GM12878 (cell line): ENCODE measurements at regions not wholly inside any gene's neighbourhood (a gene's known extent, or its start where the extent isn't known, plus 50 kb on each side); places are given as distances from the start of the nearest gene placed in this dataset.

Experiments
- ATAC-seq: fragments of 200-7000 bp; cut with Tn5 transposase; 3 replicates; pipeline ENCODE4 v1.9.1; 2020; ENCODE audit warnings: mild to moderate bottlenecking, moderate library complexity
- BruUV-seq: library from RNA; stranded (reverse); fragments of 400-500 nt; replicated peaks from 2 replicates; lab custom pipeline; 2021; lab: Mats Ljungman, UMichigan
- CTCF ChIA-PET: fragments of 300-600 bp; sonication (Branson Sonifier 250); formaldehyde crosslinking; extraction: SDS; loops from one replicate; lab custom pipeline; 2021; ENCODE audit warnings: inconsistent platforms; lab: Yijun Ruan, JAX
- POLR2A ChIA-PET: fragments of 350-600 bp; formaldehyde crosslinking; extraction: SDS; loops from one replicate; lab custom pipeline; 2021; ENCODE audit warnings: inconsistent platforms; lab: Charles Lee
- RAD21 ChIA-PET: fragments of 300-600 bp; sonication (Branson Sonifier 250); formaldehyde crosslinking; loops from one replicate; lab custom pipeline; 2023; ENCODE audit warnings: antibody characterized with exemption; ENCODE audit not compliant: unreplicated experiment; lab: Charles Lee
- SMC1A ChIA-PET: fragments of 300-600 bp; sonication (Branson Sonifier 250); formaldehyde crosslinking; loops from one replicate; lab custom pipeline; 2023; ENCODE audit not compliant: unreplicated experiment, uncharacterized antibody; lab: Charles Lee
- DNase-seq: peaks from one replicate; pipeline ENCODE4 v3.0.0-alpha.2; 2011; ENCODE audit warnings: low read depth, low spot score
- FAIRE-seq: peaks from 3 replicates; lab custom pipeline; 2011; peaks lifted over from hg19 to GRCh38; lab: Jason Lieb, UNC
- H2AFZ ChIP-seq: 2 replicates; pipeline ENCODE4 v1.6.0; 2011; ENCODE audit warnings: low read depth, low read length, control low read depth; ENCODE audit not compliant: control insufficient read depth
- H3K27ac ChIP-seq: 2 replicates; pipeline ENCODE4 v1.5.1; 2011; ENCODE audit warnings: control low read depth; ENCODE audit not compliant: control insufficient read depth, insufficient read depth
- H3K27me3 ChIP-seq, 2 experiments: replicated peaks in 1 of 2; 2 replicates each; pipeline versions ENCODE4 v1.6.0 to v1.6.1; 2011; ENCODE audit warnings: low read length in 1 of 2; ENCODE audit not compliant: control insufficient read depth in 2 of 2, insufficient read depth in 2 of 2
- H3K36me3 ChIP-seq, 2 experiments: 2 replicates each; pipeline ENCODE4 v1.5.1; 2011; ENCODE audit warnings: low read length in 1 of 2; ENCODE audit not compliant: control insufficient read depth in 2 of 2, insufficient read depth in 2 of 2
- H3K4me1 ChIP-seq: 2 replicates; pipeline ENCODE4 v1.6.1; 2011; ENCODE audit warnings: mild to moderate bottlenecking, low read length, moderate library complexity, mixed read lengths; ENCODE audit not compliant: control insufficient read depth, insufficient read depth
- H3K4me2 ChIP-seq: 2 replicates; pipeline ENCODE4 v1.6.0; 2011; ENCODE audit warnings: control low read depth; ENCODE audit not compliant: control insufficient read depth, insufficient read depth
- H3K4me3 ChIP-seq: fragments of 200-600 bp; sonication (generic); 2 replicates; pipeline ENCODE4 v1.5.1; 2016
- H3K79me2 ChIP-seq: 2 replicates; pipeline ENCODE4 v1.6.0; 2011; ENCODE audit warnings: low read length; ENCODE audit not compliant: control insufficient read depth, insufficient read depth
- H3K9ac ChIP-seq: 2 replicates; pipeline ENCODE4 v1.8.0; 2011; ENCODE audit warnings: low read length, control low read depth, mixed read lengths; ENCODE audit not compliant: control insufficient read depth, insufficient read depth
- H3K9me3 ChIP-seq: replicated peaks from 3 replicates; pipeline ENCODE4 v1.5.1; 2011; ENCODE audit warnings: mild to moderate bottlenecking, low read length; ENCODE audit not compliant: control insufficient read depth, insufficient read depth
- H4K20me1 ChIP-seq: 2 replicates; pipeline ENCODE4 v1.6.0; 2011; ENCODE audit not compliant: control insufficient read depth, insufficient read depth
- CHD1 ChIP-seq: IDR thresholded peaks from 2 replicates; pipeline ENCODE4 v1.6.1; 2012; ENCODE audit warnings: low read depth, low read length, improper control_type of control experiment
- EP300 ChIP-seq, 2 experiments: fragments of 150-350 bp in 1 of 2; IDR thresholded peaks; 2 replicates each; pipeline ENCODE4 v1.6.1; 2011 to 2012; ENCODE audit warnings: low read depth in 2 of 2, low read length in 2 of 2, borderline replicate concordance in 1 of 2, improper control_type of control experiment in 1 of 2, inconsistent platforms in 1 of 2; ENCODE audit not compliant: control insufficient read depth in 1 of 2
- IKZF1 ChIP-seq: fragments of 450-650 bp; conservative IDR thresholded peaks from 2 replicates; pipeline ENCODE4 v1.6.1; 2017; ENCODE audit warnings: antibody characterized with exemption, mild to moderate bottlenecking
- KAT2A ChIP-seq: conservative IDR thresholded peaks from 2 replicates; pipeline ENCODE4 v1.6.1; 2011; ENCODE audit warnings: low read depth, low read length; ENCODE audit not compliant: control insufficient read depth
- KDM1A ChIP-seq: fragments of 200-600 bp; sonication (generic); IDR thresholded peaks from 2 replicates; pipeline ENCODE4 v1.6.1; 2016; ENCODE audit warnings: borderline replicate concordance
- NFIC ChIP-seq: IDR thresholded peaks from 2 replicates; pipeline ENCODE4 v1.6.1; 2012; ENCODE audit warnings: low read depth, mild to moderate bottlenecking, inconsistent platforms, low read length, moderate library complexity
- PKNOX1 ChIP-seq: fragments of 450-650 bp; IDR thresholded peaks from 2 replicates; pipeline ENCODE4 v1.6.1; 2016; ENCODE audit warnings: mild to moderate bottlenecking
- SP1 ChIP-seq: IDR thresholded peaks from one replicate; pipeline ENCODE4 v1.6.1; 2011; ENCODE audit warnings: low read depth, low read length
- SUPT20H ChIP-seq: IDR thresholded peaks from 2 replicates; pipeline ENCODE4 v1.6.1; 2011; ENCODE audit warnings: low read depth, mild to moderate bottlenecking, low read length, moderate library complexity, borderline replicate concordance; ENCODE audit not compliant: control insufficient read depth
- ZSCAN29 ChIP-seq: fragments of 450-650 bp; IDR thresholded peaks from 2 replicates; pipeline ENCODE4 v1.6.1; 2017; ENCODE audit warnings: mild to moderate bottlenecking, moderate library complexity
- WGBS: methylation state at CpG from one replicate; pipeline ENCODE4 v1.1.6; 2016; ENCODE audit warnings: low lambda C conversion rate; ENCODE audit not compliant: insufficient replicate concordance, insufficient coverage; ENCODE audit errors: missing lambda C conversion rate; 5-methylcytosine and 5-hydroxymethylcytosine counted together
- in situ Hi-C: fragments of 300-500 bp; cut with MboI; formaldehyde crosslinking; loops from 9 replicates; pipeline ENCODE4 v1.14.3; 2018; ENCODE audit warnings: mixed read lengths
- intact Hi-C: fragments of 100-400 bp; cut with micrococcal nuclease; formaldehyde crosslinking; loops from one replicate; pipeline ENCODE4 v1.14.2; 2022; ENCODE audit not compliant: unreplicated experiment
- TF ChIP-seq, protein P1 (sequence below): fragments of 150-350 bp; IDR thresholded peaks from 2 replicates; pipeline ENCODE4 v1.6.1; 2016; ENCODE audit warnings: low read depth, low read length

DNA sequence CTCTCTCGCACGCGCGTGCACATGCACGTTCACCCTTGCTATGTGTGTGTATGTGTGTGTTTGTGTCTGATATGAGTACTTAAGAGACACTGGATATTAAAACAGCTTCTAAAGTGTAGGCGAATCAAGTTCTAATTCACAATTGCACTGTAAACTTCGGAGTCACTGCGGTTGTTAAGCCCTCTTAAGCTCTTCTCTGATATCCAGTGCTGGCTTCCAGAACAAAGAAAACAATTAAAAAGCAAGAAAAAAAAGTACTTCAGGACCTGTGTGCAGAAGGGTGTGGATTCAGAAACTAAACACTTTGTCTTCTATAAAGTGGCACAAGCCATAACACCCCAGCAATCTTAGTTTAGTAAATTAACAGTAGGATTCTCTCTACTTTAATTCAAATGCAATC, 300.2 kb downstream of the PCDH7 start:
- ATAC-seq (no peak), FAIRE-seq (no peak), DNase-seq (no peak)
- whole genome bisulfite sequencing = 51% methylated on average over 8 of the region's 8 CpGs
- Histone ChIP-seq H3K27ac (no peak overlapping the region), H3K4me3 (no peak overlapping the region), H4K20me1 (no peaks in the 10 kb centered on the region), H3K4me2 (no peak overlapping the region), H3K36me3 (no peaks in the 10 kb centered on the region), H3K9ac (no peak overlapping the region), H3K27me3 (no peaks in the 10 kb centered on the region), H2AFZ (no peak overlapping the region), H3K79me2 (no peaks in the 10 kb centered on the region), H3K4me1 (no peaks in the 10 kb centered on the region), H3K9me3 (no peaks in the 10 kb centered on the region)
- BruUV-seq = no TSS peak
- no peak for TF ChIP-seq IKZF1
- ChIA-PET POLR2A (no interaction called here), RAD21 (no interaction called here), CTCF (no interaction called here), SMC1A (no interaction called here)
- in situ Hi-C loops = no loop called here
- intact Hi-C loops = no loop called here

DNA sequence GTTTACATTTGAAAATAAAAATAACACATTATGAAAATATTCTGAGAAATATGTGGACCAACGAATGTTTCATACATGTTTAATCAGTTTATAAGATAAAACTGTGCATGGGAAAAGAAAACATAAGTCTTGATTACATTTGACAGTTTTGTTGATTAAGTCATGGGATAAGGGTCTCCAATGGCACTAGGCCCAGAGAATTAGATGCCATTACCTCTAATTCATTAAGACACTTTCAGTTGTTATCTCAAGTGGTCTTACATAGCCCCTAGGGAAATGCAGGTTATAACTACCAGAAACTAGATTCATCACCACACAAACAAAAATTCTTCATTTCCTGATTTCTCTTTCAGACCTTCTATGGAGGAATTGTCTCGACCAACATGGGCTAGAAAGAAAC, 300.8 kb downstream of the PCDH7 start:
- H3K9me3 ChIP-seq = no peaks in the 10 kb centered on the region
- no peaks in the 10 kb centered on the region for H3K36me3 ChIP-seq
- ChIA-PET CTCF (no interaction called here), POLR2A (no interaction called here), RAD21 (no interaction called here), SMC1A (no interaction called here)
- H3K79me2 ChIP-seq = no peaks in the 10 kb centered on the region
- no peak overlapping the region for H3K9ac ChIP-seq
- no peaks in the 10 kb centered on the region for H3K27me3 ChIP-seq
- no peak overlapping the region for H2AFZ ChIP-seq
- DNase-seq = no peak
- in situ Hi-C loops (no loop called here), intact Hi-C loops (no loop called here)
- no peak overlapping the region for H3K4me2 ChIP-seq
- H4K20me1 ChIP-seq = no peaks in the 10 kb centered on the region
- no peak overlapping the region for H3K27ac ChIP-seq
- no peak overlapping the region for H3K4me3 ChIP-seq
- peak; percentile 57 for ATAC-seq
- FAIRE-seq = no peak
- 8% methylated on average over 2 of the region's 2 CpGs for WGBS
- BruUV-seq = no TSS peak
- H3K4me1 ChIP-seq = no peaks in the 10 kb centered on the region
- TF ChIP-seq ZSCAN29 (no peak), NFIC (no peak), CHD1 (no peak), EP300 (IDR thresholded peaks at IDR 0.05; ENCODE audit: borderline replicate concordance in 1 of 2, control insufficient read depth in 1 of 2, low read depth in 2 of 2, low read length in 2 of 2) (no peak), KAT2A (no peak), SUPT20H (no peak), KDM1A (no peak), PKNOX1 (no peak), SP1 (no peak)
- TF ChIP-seq, protein P1, sequence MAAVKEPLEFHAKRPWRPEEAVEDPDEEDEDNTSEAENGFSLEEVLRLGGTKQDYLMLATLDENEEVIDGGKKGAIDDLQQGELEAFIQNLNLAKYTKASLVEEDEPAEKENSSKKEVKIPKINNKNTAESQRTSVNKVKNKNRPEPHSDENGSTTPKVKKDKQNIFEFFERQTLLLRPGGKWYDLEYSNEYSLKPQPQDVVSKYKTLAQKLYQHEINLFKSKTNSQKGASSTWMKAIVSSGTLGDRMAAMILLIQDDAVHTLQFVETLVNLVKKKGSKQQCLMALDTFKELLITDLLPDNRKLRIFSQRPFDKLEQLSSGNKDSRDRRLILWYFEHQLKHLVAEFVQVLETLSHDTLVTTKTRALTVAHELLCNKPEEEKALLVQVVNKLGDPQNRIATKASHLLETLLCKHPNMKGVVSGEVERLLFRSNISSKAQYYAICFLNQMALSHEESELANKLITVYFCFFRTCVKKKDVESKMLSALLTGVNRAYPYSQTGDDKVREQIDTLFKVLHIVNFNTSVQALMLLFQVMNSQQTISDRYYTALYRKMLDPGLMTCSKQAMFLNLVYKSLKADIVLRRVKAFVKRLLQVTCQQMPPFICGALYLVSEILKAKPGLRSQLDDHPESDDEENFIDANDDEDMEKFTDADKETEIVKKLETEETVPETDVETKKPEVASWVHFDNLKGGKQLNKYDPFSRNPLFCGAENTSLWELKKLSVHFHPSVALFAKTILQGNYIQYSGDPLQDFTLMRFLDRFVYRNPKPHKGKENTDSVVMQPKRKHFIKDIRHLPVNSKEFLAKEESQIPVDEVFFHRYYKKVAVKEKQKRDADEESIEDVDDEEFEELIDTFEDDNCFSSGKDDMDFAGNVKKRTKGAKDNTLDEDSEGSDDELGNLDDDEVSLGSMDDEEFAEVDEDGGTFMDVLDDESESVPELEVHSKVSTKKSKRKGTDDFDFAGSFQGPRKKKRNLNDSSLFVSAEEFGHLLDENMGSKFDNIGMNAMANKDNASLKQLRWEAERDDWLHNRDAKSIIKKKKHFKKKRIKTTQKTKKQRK = no peak
